WTC11 (cell line): ENCODE measurements at regions not wholly inside any gene's neighbourhood (a gene's known extent, or its start where the extent isn't known, plus 50 kb on each side); places are given as distances from the start of the nearest gene placed in this dataset.

ENCODE experiments used
- ATAC-seq: fragments of 200-7000 bp; cut with Tn5 transposase; 2 replicates; pipeline ENCODE4 v1.10.0; 2021; ENCODE audit warnings: mild to moderate bottlenecking, moderate library complexity
- CTCF ChIA-PET: fragments of 300-600 bp; sonication (Branson Sonifier 250); formaldehyde crosslinking; loops from one replicate; lab custom pipeline; 2021; ENCODE audit warnings: antibody characterized with exemption; lab: Charles Lee
- POLR2A ChIA-PET: fragments of 350-600 bp; sonication (Branson Sonifier 250); formaldehyde crosslinking; loops from one replicate; lab custom pipeline; 2021; ENCODE audit warnings: antibody characterized with exemption; lab: Charles Lee
- DNase-seq: peaks from one replicate; pipeline ENCODE4 v3.0.0; 2021; ENCODE audit warnings: low spot score
- H3K27ac Mint-ChIP-seq: 2 replicates; pipeline ENCODE4 v1.8.0; 2021; ENCODE audit warnings: mixed read lengths
- H3K27me3 Mint-ChIP-seq: 2 replicates; pipeline ENCODE4 v1.8.0; 2021; ENCODE audit warnings: low read depth, mild to moderate bottlenecking, moderate library complexity, mixed read lengths
- H3K36me3 Mint-ChIP-seq: 2 replicates; pipeline ENCODE4 v1.8.0; 2021; ENCODE audit warnings: mixed read lengths
- H3K4me1 Mint-ChIP-seq: 2 replicates; pipeline ENCODE4 v1.8.0; 2022; ENCODE audit warnings: mixed read lengths
- H3K4me3 Mint-ChIP-seq: 2 replicates; pipeline ENCODE4 v1.8.0; 2021; ENCODE audit warnings: mild to moderate bottlenecking, moderate library complexity, mixed read lengths
- H3K9me3 Mint-ChIP-seq: 2 replicates; pipeline ENCODE4 v1.8.0; 2021; ENCODE audit warnings: mixed read lengths
- ATF1 ChIP-seq: sonication (generic); formaldehyde crosslinking; IDR thresholded peaks from 2 replicates; pipeline ENCODE4 v1.8.1; 2023; ENCODE audit warnings: mild to moderate bottlenecking, moderate library complexity, missing genetic modification reagents
- CBFB ChIP-seq: sonication (generic); formaldehyde crosslinking; IDR thresholded peaks from 2 replicates; pipeline ENCODE4 v1.8.1; 2022; ENCODE audit warnings: mild to moderate bottlenecking, low read depth, missing genetic modification reagents
- CREM ChIP-seq: sonication (generic); formaldehyde crosslinking; IDR thresholded peaks from 2 replicates; pipeline ENCODE4 v1.8.1; 2022; ENCODE audit warnings: mild to moderate bottlenecking, missing genetic modification reagents, moderate library complexity
- E2F4 ChIP-seq: sonication (generic); formaldehyde crosslinking; IDR thresholded peaks from 2 replicates; pipeline ENCODE4 v1.8.1; 2022; ENCODE audit warnings: low read depth, mild to moderate bottlenecking, moderate library complexity, missing genetic modification reagents, borderline replicate concordance
- FOXK1 ChIP-seq: sonication (generic); formaldehyde crosslinking; IDR thresholded peaks from 2 replicates; pipeline ENCODE4 v1.8.0; 2022; ENCODE audit warnings: mild to moderate bottlenecking, moderate library complexity, missing genetic modification reagents
- FOXP4 ChIP-seq: sonication (generic); formaldehyde crosslinking; IDR thresholded peaks from 2 replicates; pipeline ENCODE4 v1.8.0; 2022; ENCODE audit warnings: mild to moderate bottlenecking, missing genetic modification reagents
- GRHL2 ChIP-seq: fragments of 250-450 bp; sonication (Bioruptor Pico); IDR thresholded peaks from 2 replicates; pipeline ENCODE4 v1.8.0; 2022; ENCODE audit warnings: mild to moderate bottlenecking, moderate library complexity; ENCODE audit not compliant: insufficient replicate concordance, severe bottlenecking
- JAZF1 ChIP-seq: fragments of 250-450 bp; sonication (Bioruptor Pico); IDR thresholded peaks from 2 replicates; pipeline ENCODE4 v1.9.0; 2021; ENCODE audit warnings: moderate library complexity, mild to moderate bottlenecking, inconsistent platforms
- JUN ChIP-seq: sonication (generic); formaldehyde crosslinking; IDR thresholded peaks from 2 replicates; pipeline ENCODE4 v1.8.0; 2023; ENCODE audit warnings: mild to moderate bottlenecking, missing genetic modification reagents
- NFATC4 ChIP-seq: fragments of 250-450 bp; sonication (Bioruptor Pico); IDR thresholded peaks from 2 replicates; pipeline ENCODE4 v1.9.0; 2021; ENCODE audit warnings: mild to moderate bottlenecking
- PRRX2 ChIP-seq: fragments of 250-450 bp; sonication (Bioruptor Pico); IDR thresholded peaks from 2 replicates; pipeline ENCODE4 v1.8.0; 2021; ENCODE audit warnings: mild to moderate bottlenecking
- SMAD4 ChIP-seq: sonication (generic); formaldehyde crosslinking; IDR thresholded peaks from 2 replicates; pipeline ENCODE4 v1.8.0; 2022; ENCODE audit warnings: mild to moderate bottlenecking, missing genetic modification reagents
- ZBTB43 ChIP-seq: sonication (generic); formaldehyde crosslinking; IDR thresholded peaks from 2 replicates; pipeline ENCODE4 v1.8.1; 2023; ENCODE audit warnings: mild to moderate bottlenecking, missing genetic modification reagents
- ZNF121 ChIP-seq: sonication (generic); formaldehyde crosslinking; IDR thresholded peaks from 2 replicates; pipeline ENCODE4 v1.8.0; 2023; ENCODE audit warnings: missing genetic modification reagents
- ZNF138 ChIP-seq: sonication (generic); formaldehyde crosslinking; conservative IDR thresholded peaks from 2 replicates; pipeline ENCODE4 v1.8.1; 2022; ENCODE audit warnings: mild to moderate bottlenecking, moderate library complexity, missing genetic modification reagents
- ZNF219 ChIP-seq: sonication (generic); formaldehyde crosslinking; IDR thresholded peaks from 2 replicates; pipeline ENCODE4 v1.8.0; 2023; ENCODE audit warnings: missing genetic modification reagents, mild to moderate bottlenecking, borderline replicate concordance
- ZNF281 ChIP-seq: sonication (generic); formaldehyde crosslinking; IDR thresholded peaks from 2 replicates; pipeline ENCODE4 v1.8.0; 2023; ENCODE audit warnings: mild to moderate bottlenecking, missing genetic modification reagents
- ZNF317 ChIP-seq: sonication (generic); formaldehyde crosslinking; IDR thresholded peaks from 2 replicates; pipeline ENCODE4 v1.8.1; 2023; ENCODE audit warnings: low read depth, mild to moderate bottlenecking, moderate library complexity, missing genetic modification reagents, borderline replicate concordance
- ZNF396 ChIP-seq: fragments of 250-450 bp; sonication (Bioruptor Pico); IDR thresholded peaks from 2 replicates; pipeline ENCODE4 v1.8.0; 2021; ENCODE audit warnings: mild to moderate bottlenecking, moderate library complexity, borderline replicate concordance
- ZNF425 ChIP-seq: fragments of 250-450 bp; sonication (Bioruptor Pico); conservative IDR thresholded peaks from 2 replicates; pipeline ENCODE4 v1.9.0; 2021; ENCODE audit warnings: mild to moderate bottlenecking
- ZNF512 ChIP-seq: sonication (generic); formaldehyde crosslinking; IDR thresholded peaks from 2 replicates; pipeline ENCODE4 v1.8.1; 2022; ENCODE audit warnings: missing genetic modification reagents, borderline replicate concordance
- TF ChIP-seq, protein P1 (sequence below): sonication (generic); formaldehyde crosslinking; conservative IDR thresholded peaks from 2 replicates; pipeline ENCODE4 v1.8.1; 2023; ENCODE audit warnings: mild to moderate bottlenecking, low read depth, missing genetic modification reagents, moderate library complexity

DNA sequence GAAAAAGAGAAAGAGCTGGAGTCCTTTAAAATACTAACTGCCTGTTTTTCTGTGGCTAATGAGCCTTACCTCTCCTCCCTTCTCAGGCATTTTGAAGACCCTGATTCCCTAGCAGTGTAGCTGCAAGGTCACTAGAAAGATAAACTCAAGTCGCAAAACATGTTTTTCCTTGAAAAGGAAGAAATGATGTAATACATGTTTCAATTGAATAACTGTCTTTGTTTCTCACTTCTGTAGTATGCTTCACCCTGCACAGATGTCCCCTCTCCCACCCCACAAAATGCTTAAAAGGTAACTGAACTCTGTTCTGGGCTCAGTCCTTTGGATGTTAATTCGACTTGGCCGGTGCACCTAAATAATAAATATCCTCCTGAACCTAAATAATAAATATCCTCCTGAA lies 1350.3 kb downstream of the TMEM121 start:
- Mint-ChIP-seq H3K4me1 (no peaks in the 10 kb centered on the region), H3K27ac (no peak overlapping the region), H3K9me3 (peaks cover 88% of the 10 kb centered on the region), H3K27me3 (peaks cover 18% of the 10 kb centered on the region), H3K4me3 (no peak overlapping the region), H3K36me3 (peaks cover 78% of the 10 kb centered on the region)
- TF ChIP-seq GRHL2: no peak
- no peak for TF ChIP-seq ZNF138 (CRISPR knock-in tag)
- TF ChIP-seq FOXK1: no peak
- no peak for TF ChIP-seq PRRX2 (CRISPR knock-in tag)
- no peak for TF ChIP-seq ZBTB43 (CRISPR knock-in tag)
- no peak for TF ChIP-seq ZNF317 (CRISPR knock-in tag)
- no peak for TF ChIP-seq ZNF512 (CRISPR knock-in tag)
- no peak for TF ChIP-seq ZNF121 (CRISPR knock-in tag)
- TF ChIP-seq CREM (CRISPR knock-in tag): no peak
- ATAC-seq (no peak), DNase-seq (no peak)
- ChIA-PET CTCF (no interaction called here), POLR2A (no interaction called here)

DNA sequence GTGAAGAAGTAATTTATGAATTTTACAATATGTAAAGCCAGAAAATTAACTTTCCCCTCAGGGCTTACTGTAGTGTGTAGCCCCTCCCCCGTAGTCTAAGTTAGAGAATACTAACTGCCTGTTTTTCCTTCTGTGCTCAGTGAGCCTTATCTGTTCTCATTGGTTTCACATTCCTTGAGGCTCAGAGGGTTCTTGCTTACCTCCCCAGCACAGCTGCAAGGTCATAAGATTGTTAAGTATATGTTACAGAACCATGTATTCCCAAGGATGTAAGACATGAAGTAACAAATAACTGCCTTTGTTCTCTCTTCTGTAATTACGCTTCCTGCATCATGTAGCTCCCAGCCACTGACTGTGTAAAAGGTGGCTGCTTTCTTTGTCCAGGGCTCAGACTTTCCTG lies 1351.1 kb downstream of the TMEM121 start:
- CTCF ChIA-PET: no interaction called here
- Mint-ChIP-seq H3K36me3 (peaks cover 82% of the 10 kb centered on the region), H3K27ac (no peak overlapping the region), H3K9me3 (peaks cover 86% of the 10 kb centered on the region), H3K27me3 (peaks cover 18% of the 10 kb centered on the region), H3K4me1 (no peaks in the 10 kb centered on the region), H3K4me3 (no peak overlapping the region)
- DNase-seq (no peak), ATAC-seq (no peak)
- POLR2A ChIA-PET: no interaction called here
- TF ChIP-seq E2F4 (CRISPR knock-in tag) (no peak), NFATC4 (CRISPR knock-in tag) (no peak), CBFB (CRISPR knock-in tag) (no peak), ZNF317 (CRISPR knock-in tag) (no peak), ATF1 (CRISPR knock-in tag) (no peak), ZNF219 (no peak), JUN (CRISPR knock-in tag) (no peak), ZNF425 (CRISPR knock-in tag) (no peak), FOXP4 (CRISPR knock-in tag) (no peak), JAZF1 (no peak), ZNF396 (CRISPR knock-in tag) (no peak), SMAD4 (no peak), ZNF281 (CRISPR knock-in tag) (no peak)
- TF ChIP-seq, protein P1, sequence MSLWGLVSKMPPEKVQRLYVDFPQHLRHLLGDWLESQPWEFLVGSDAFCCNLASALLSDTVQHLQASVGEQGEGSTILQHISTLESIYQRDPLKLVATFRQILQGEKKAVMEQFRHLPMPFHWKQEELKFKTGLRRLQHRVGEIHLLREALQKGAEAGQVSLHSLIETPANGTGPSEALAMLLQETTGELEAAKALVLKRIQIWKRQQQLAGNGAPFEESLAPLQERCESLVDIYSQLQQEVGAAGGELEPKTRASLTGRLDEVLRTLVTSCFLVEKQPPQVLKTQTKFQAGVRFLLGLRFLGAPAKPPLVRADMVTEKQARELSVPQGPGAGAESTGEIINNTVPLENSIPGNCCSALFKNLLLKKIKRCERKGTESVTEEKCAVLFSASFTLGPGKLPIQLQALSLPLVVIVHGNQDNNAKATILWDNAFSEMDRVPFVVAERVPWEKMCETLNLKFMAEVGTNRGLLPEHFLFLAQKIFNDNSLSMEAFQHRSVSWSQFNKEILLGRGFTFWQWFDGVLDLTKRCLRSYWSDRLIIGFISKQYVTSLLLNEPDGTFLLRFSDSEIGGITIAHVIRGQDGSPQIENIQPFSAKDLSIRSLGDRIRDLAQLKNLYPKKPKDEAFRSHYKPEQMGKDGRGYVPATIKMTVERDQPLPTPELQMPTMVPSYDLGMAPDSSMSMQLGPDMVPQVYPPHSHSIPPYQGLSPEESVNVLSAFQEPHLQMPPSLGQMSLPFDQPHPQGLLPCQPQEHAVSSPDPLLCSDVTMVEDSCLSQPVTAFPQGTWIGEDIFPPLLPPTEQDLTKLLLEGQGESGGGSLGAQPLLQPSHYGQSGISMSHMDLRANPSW: no peak
